Hepatocyte (in vitro differentiated cells): ENCODE measurements at regions not wholly inside any gene's neighbourhood (a gene's known extent, or its start where the extent isn't known, plus 50 kb on each side); places are given as distances from the start of the nearest gene placed in this dataset.

Source experiments
- DNase-seq: peaks from one replicate; pipeline ENCODE4 v3.0.0-alpha.2; 2016; ENCODE audit warnings: low spot score
- H2AFZ ChIP-seq: fragments of 200-600 bp; sonication (generic); 2 replicates; pipeline ENCODE4 v1.6.0; 2016; ENCODE audit warnings: antibody characterized with exemption, mild to moderate bottlenecking
- H3K27ac ChIP-seq: fragments of 200-600 bp; sonication (generic); 2 replicates; pipeline ENCODE4 v1.5.1; 2016; ENCODE audit warnings: mild to moderate bottlenecking
- H3K27me3 ChIP-seq: fragments of 200-600 bp; sonication (generic); 2 replicates; pipeline ENCODE4 v1.6.1; 2016
- H3K36me3 ChIP-seq: fragments of 200-600 bp; sonication (generic); replicated peaks from 2 replicates; pipeline ENCODE4 v1.5.1; 2016; ENCODE audit warnings: low read depth; ENCODE audit not compliant: insufficient read depth
- H3K4me1 ChIP-seq: fragments of 200-600 bp; sonication (generic); 2 replicates; pipeline ENCODE4 v1.5.1; 2016; ENCODE audit warnings: mild to moderate bottlenecking, moderate library complexity; ENCODE audit not compliant: insufficient read depth
- H3K4me2 ChIP-seq: fragments of 200-600 bp; sonication (generic); 2 replicates; pipeline ENCODE4 v1.6.0; 2016
- H3K4me3 ChIP-seq: fragments of 200-600 bp; sonication (generic); 2 replicates; pipeline ENCODE4 v1.5.1; 2016; ENCODE audit warnings: mild to moderate bottlenecking
- H3K79me2 ChIP-seq: fragments of 200-600 bp; sonication (generic); 2 replicates; pipeline ENCODE4 v1.6.0; 2017; ENCODE audit warnings: mild to moderate bottlenecking
- H3K9me2 ChIP-seq: fragments of 200-600 bp; sonication (generic); replicated peaks from 2 replicates; pipeline ENCODE4 v1.6.0; 2017; ENCODE audit warnings: mild to moderate bottlenecking; ENCODE audit not compliant: insufficient read depth
- H3K9me3 ChIP-seq: fragments of 200-600 bp; sonication (generic); 2 replicates; pipeline ENCODE4 v1.5.1; 2016; ENCODE audit warnings: low read depth, mild to moderate bottlenecking
- H4K20me1 ChIP-seq: fragments of 200-600 bp; sonication (generic); 2 replicates; pipeline ENCODE4 v1.6.0; 2016; ENCODE audit warnings: mild to moderate bottlenecking; ENCODE audit not compliant: insufficient read depth, poor library complexity, severe bottlenecking
- CTCF ChIP-seq: fragments of 200-600 bp; sonication (generic); IDR thresholded peaks from 2 replicates; pipeline ENCODE4 v1.5.1; 2016; ENCODE audit warnings: antibody characterized with exemption, mild to moderate bottlenecking; ENCODE audit not compliant: poor library complexity
- EZH2 ChIP-seq: fragments of 200-600 bp; sonication (generic); IDR thresholded peaks from 2 replicates; pipeline ENCODE4 v1.6.1; 2016; ENCODE audit warnings: antibody characterized with exemption, mild to moderate bottlenecking, borderline replicate concordance
- EZH2phosphoT487 ChIP-seq: fragments of 200-600 bp; sonication (generic); IDR thresholded peaks from one replicate; pipeline ENCODE4 v1.6.1; 2018; ENCODE audit warnings: antibody characterized with exemption, mild to moderate bottlenecking, low read depth, moderate library complexity; ENCODE audit not compliant: unreplicated experiment, severe bottlenecking
- WGBS: methylation state at CpG from one replicate; pipeline ENCODE4 v1.1.6; 2016; ENCODE audit warnings: low lambda C conversion rate; ENCODE audit errors: missing lambda C conversion rate; 5-methylcytosine and 5-hydroxymethylcytosine counted together

DNA sequence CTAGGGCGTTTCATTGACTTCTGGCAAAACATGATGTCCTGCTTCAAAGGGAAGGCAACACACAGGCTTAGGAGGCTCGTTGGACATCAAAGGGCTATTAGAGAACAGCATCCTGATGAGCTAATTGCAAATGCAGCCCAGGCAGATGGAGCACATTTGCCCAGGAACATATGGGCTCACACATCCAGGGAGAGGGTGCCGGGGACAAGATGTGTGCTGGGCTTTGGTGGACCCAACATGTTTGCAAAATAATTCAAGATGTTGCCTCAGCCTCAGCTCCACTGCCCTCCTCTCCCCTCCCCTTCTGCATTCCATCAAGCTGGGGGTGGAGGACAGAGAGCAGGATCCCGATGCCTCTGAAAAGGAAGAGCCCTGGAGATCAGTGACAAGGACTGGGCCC, 217.1 kb upstream of the ZMIZ1 start:
- no peaks in the 10 kb centered on the region for H3K4me1 ChIP-seq
- H3K9me2 ChIP-seq, result no peaks in the 10 kb centered on the region
- H3K4me3 ChIP-seq, result no peak overlapping the region
- no peak overlapping the region for H3K4me2 ChIP-seq
- WGBS, result 46% methylated on average over 4 of the region's 4 CpGs
- no peaks in the 10 kb centered on the region for H4K20me1 ChIP-seq
- no peak overlapping the region for H3K27ac ChIP-seq
- H3K9me3 ChIP-seq, result no peaks in the 10 kb centered on the region
- TF ChIP-seq EZH2phosphoT487 (no peak), CTCF (no peak), EZH2 (no peak)
- peak; percentile 33 for DNase-seq
- H3K79me2 ChIP-seq, result no peaks in the 10 kb centered on the region
- H3K27me3 ChIP-seq, result no peaks in the 10 kb centered on the region
- no peak overlapping the region for H2AFZ ChIP-seq
- no peaks in the 10 kb centered on the region for H3K36me3 ChIP-seq

- Histone ChIP-seq H3K27ac (peak overlapping the region; percentile 48), H3K27me3 (no peaks in the 10 kb centered on the region), H3K4me3 (no peak overlapping the region), H3K9me2 (no peaks in the 10 kb centered on the region), H2AFZ (no peak overlapping the region), H4K20me1 (no peaks in the 10 kb centered on the region), H3K79me2 (no peaks in the 10 kb centered on the region), H3K4me2 (no peak overlapping the region), H3K36me3 (no peaks in the 10 kb centered on the region), H3K4me1 (no peaks in the 10 kb centered on the region), H3K9me3 (no peaks in the 10 kb centered on the region)
- peak; percentile 2 for TF ChIP-seq CTCF
- no peak for TF ChIP-seq EZH2
- no peak for TF ChIP-seq EZH2phosphoT487
- DNase-seq, result no peak
- 89% methylated on average over 9 of the region's 9 CpGs for WGBS
Measured at GRCh38 chr10:78852466-78853240, 216.1 kb upstream of the ZMIZ1 start.

GRCh38 chr10:78853864-78854263, 214.9 kb upstream of the ZMIZ1 start:
- Histone ChIP-seq H3K4me2 (no peak overlapping the region), H4K20me1 (no peaks in the 10 kb centered on the region), H2AFZ (no peak overlapping the region), H3K79me2 (no peaks in the 10 kb centered on the region), H3K4me1 (no peaks in the 10 kb centered on the region), H3K27ac (no peak overlapping the region), H3K4me3 (no peak overlapping the region), H3K27me3 (no peaks in the 10 kb centered on the region), H3K9me3 (no peaks in the 10 kb centered on the region), H3K36me3 (no peaks in the 10 kb centered on the region), H3K9me2 (no peaks in the 10 kb centered on the region)
- no peak for TF ChIP-seq EZH2phosphoT487
- TF ChIP-seq EZH2, result no peak
- TF ChIP-seq CTCF, result no peak
- no peak for DNase-seq
- WGBS, result 77% methylated on average over 4 of the region's 4 CpGs
